ENCODE measurements at regions not wholly inside any gene's neighbourhood (a gene's known extent, or its start where the extent isn't known, plus 50 kb on each side); places are given as distances from the start of the nearest gene placed in this dataset.

- TF ChIP-seq CTCF (IDR thresholded peaks at IDR 0.05; ENCODE audit: partially characterized antibody, unreplicated experiment) = no peak
- no peak for DNase-seq
- Mint-ChIP-seq H3K27me3 (ENCODE audit: unreplicated experiment) (no peaks in the 10 kb centered on the region), H3K27ac (ENCODE audit: unreplicated experiment) (no peak overlapping the region), H3K9me3 (ENCODE audit: unreplicated experiment) (peaks cover 2% of the 10 kb centered on the region), H3K4me1 (ENCODE audit: low read depth, unreplicated experiment) (no peaks in the 10 kb centered on the region), H3K4me3 (ENCODE audit: unreplicated experiment) (no peak overlapping the region), H3K36me3 (ENCODE audit: unreplicated experiment) (no peaks in the 10 kb centered on the region)
Measured at GRCh38 chr3:187533797-187534196, 136.4 kb downstream of the SST start.

GRCh38 chr3:187531831-187532230, 138.4 kb downstream of the SST start:
- H3K27me3 Mint-ChIP-seq (ENCODE audit: unreplicated experiment) = no peaks in the 10 kb centered on the region
- DNase-seq = no peak
- H3K36me3 Mint-ChIP-seq (ENCODE audit: unreplicated experiment) = no peaks in the 10 kb centered on the region
- H3K9me3 Mint-ChIP-seq (ENCODE audit: unreplicated experiment) = peaks cover 2% of the 10 kb centered on the region
- no peak overlapping the region for H3K27ac Mint-ChIP-seq (ENCODE audit: unreplicated experiment)
- H3K4me3 Mint-ChIP-seq (ENCODE audit: unreplicated experiment) = no peak overlapping the region
- no peak for TF ChIP-seq CTCF (IDR thresholded peaks at IDR 0.05; ENCODE audit: partially characterized antibody, unreplicated experiment)
- no peaks in the 10 kb centered on the region for H3K4me1 Mint-ChIP-seq (ENCODE audit: low read depth, unreplicated experiment)

GRCh38 chr3:187522890-187523289, 147.3 kb downstream of the SST start:
- H3K4me3 Mint-ChIP-seq (ENCODE audit: unreplicated experiment) = no peak overlapping the region
- H3K36me3 Mint-ChIP-seq (ENCODE audit: unreplicated experiment) = no peaks in the 10 kb centered on the region
- no peak overlapping the region for H3K27ac Mint-ChIP-seq (ENCODE audit: unreplicated experiment)
- TF ChIP-seq CTCF (IDR thresholded peaks at IDR 0.05; ENCODE audit: partially characterized antibody, unreplicated experiment) = no peak
- H3K9me3 Mint-ChIP-seq (ENCODE audit: unreplicated experiment) = no peaks in the 10 kb centered on the region
- DNase-seq = no peak
- no peaks in the 10 kb centered on the region for H3K4me1 Mint-ChIP-seq (ENCODE audit: low read depth, unreplicated experiment)
- H3K27me3 Mint-ChIP-seq (ENCODE audit: unreplicated experiment) = no peaks in the 10 kb centered on the region

GRCh38 chr3:187522293-187522692, 147.9 kb downstream of the SST start:
- Mint-ChIP-seq H3K4me1 (ENCODE audit: low read depth, unreplicated experiment) (no peaks in the 10 kb centered on the region), H3K4me3 (ENCODE audit: unreplicated experiment) (no peak overlapping the region), H3K27me3 (ENCODE audit: unreplicated experiment) (no peaks in the 10 kb centered on the region), H3K36me3 (ENCODE audit: unreplicated experiment) (no peaks in the 10 kb centered on the region), H3K9me3 (ENCODE audit: unreplicated experiment) (no peaks in the 10 kb centered on the region), H3K27ac (ENCODE audit: unreplicated experiment) (no peak overlapping the region)
- TF ChIP-seq CTCF (IDR thresholded peaks at IDR 0.05; ENCODE audit: partially characterized antibody, unreplicated experiment) = no peak
- DNase-seq = no peak

- no peaks in the 10 kb centered on the region for H3K9me3 Mint-ChIP-seq (ENCODE audit: unreplicated experiment)
- no peak for TF ChIP-seq CTCF (IDR thresholded peaks at IDR 0.05; ENCODE audit: partially characterized antibody, unreplicated experiment)
- no peak overlapping the region for H3K27ac Mint-ChIP-seq (ENCODE audit: unreplicated experiment)
- H3K4me1 Mint-ChIP-seq (ENCODE audit: low read depth, unreplicated experiment) = no peaks in the 10 kb centered on the region
- no peak for DNase-seq
- no peaks in the 10 kb centered on the region for H3K27me3 Mint-ChIP-seq (ENCODE audit: unreplicated experiment)
- H3K36me3 Mint-ChIP-seq (ENCODE audit: unreplicated experiment) = no peaks in the 10 kb centered on the region
- H3K4me3 Mint-ChIP-seq (ENCODE audit: unreplicated experiment) = no peak overlapping the region
Measured at GRCh38 chr3:187521546-187521945, 148.6 kb downstream of the SST start.
